ENCODE measurements at regions not wholly inside any gene's neighbourhood (a gene's known extent, or its start where the extent isn't known, plus 50 kb on each side); places are given as distances from the start of the nearest gene placed in this dataset.

DNA sequence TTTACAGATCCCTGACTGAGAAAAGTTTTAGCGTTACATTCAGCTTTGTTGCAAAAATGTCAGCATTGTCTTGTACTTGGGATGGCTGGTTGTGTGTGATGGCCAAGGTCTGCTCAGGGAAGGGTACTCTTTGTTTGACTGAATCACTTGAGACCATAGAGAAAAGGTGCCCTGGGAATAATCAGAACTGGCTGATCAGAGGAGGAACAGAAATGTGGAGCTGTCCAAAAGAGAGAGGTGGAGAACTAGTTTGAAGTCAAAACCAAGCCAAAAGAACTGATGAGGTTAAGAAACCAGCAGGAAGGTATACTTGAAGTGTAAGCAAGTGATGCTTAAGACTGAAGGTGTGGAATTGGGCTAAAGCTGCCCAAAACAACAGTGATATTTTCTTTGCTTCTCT is 107.6 kb upstream of the LYPLAL1 start:
- no peak for TF ChIP-seq LCORL (IDR thresholded peaks at IDR 0.05)
- no peak for TF ChIP-seq LCORL (CRISPR knock-in tag; IDR thresholded peaks at IDR 0.05)
- TF ChIP-seq DPF2 (CRISPR knock-in tag; IDR thresholded peaks at IDR 0.05; ENCODE audit: borderline replicate concordance, low read depth), result no peak
- TF ChIP-seq HOXA3 (CRISPR knock-in tag; IDR thresholded peaks at IDR 0.05), result no peak

Measured in HepG2 (cell line).